GM21529 (cell line): ENCODE measurements at regions not wholly inside any gene's neighbourhood (a gene's known extent, or its start where the extent isn't known, plus 50 kb on each side); places are given as distances from the start of the nearest gene placed in this dataset.
"Not testable (repeated sequence)": the region's sequence is repeated elsewhere in the genome, so short reads cannot be mapped to it uniquely, and the experiment has no call there.

Experiments used
- ATAC-seq: cut with Tn5 transposase; IDR thresholded peaks from one replicate; pipeline ENCODE4 v1.9.1; 2021; ENCODE audit not compliant: unreplicated experiment

DNA sequence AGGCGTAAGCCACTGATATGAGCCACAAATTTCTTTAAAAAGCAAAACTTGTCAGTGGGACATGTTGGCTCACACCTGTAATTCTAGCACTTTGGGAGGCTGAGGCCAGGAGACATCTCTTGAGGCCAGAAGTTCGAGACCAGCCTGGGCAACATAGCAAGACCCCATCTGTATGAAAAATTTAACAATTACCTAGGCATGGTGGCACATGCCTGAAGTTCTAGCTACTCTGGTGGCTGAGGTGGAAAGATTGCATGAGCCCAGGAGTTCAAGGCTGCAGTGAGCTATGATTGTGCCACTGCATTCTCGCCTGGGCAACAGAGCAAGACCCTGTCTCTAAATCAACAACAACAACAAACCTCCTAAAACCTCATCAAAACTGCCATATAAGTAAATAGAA lies 147.6 kb upstream of the BARHL2 start:
- ATAC-seq, result no peak

DNA sequence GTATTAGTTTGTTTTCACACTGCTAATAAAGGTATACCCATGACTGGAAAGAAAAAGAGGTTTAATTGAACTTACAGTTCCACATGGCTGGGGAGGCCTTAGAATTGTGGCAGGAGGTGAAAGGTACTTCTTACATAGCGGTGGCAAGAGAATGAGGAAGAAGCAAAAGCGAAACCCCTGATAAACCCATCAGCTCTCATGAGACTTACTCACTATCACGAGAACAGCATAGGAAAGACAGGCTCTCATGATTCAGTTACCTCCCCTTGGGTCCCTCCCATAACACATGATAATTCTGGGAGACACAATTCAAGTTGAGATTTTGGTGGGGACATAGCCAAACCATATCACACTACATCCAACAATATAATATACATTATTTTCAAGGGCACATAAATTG lies 145.7 kb upstream of the BARHL2 start:
- no peak for ATAC-seq

DNA sequence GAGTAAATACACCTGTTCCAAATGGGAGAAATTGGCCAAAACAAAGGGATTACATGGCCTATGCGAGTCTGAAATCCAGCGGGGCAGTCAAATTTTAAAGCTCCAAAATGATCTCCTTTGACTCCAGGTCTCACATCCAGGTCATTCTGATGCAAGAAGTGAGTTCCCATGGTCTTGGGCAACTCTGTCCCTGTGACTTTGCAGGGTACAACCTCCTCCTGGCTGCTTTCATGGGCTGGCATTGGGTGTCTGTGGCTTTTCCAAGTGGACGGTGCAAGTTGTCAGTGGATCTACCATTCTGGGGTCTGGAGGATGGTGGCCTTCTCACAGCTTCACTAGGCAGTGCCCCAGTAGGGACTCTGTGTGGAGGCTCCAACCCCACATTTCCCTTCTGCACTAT lies 144.3 kb upstream of the BARHL2 start:
- not testable (repeated sequence) for ATAC-seq

DNA sequence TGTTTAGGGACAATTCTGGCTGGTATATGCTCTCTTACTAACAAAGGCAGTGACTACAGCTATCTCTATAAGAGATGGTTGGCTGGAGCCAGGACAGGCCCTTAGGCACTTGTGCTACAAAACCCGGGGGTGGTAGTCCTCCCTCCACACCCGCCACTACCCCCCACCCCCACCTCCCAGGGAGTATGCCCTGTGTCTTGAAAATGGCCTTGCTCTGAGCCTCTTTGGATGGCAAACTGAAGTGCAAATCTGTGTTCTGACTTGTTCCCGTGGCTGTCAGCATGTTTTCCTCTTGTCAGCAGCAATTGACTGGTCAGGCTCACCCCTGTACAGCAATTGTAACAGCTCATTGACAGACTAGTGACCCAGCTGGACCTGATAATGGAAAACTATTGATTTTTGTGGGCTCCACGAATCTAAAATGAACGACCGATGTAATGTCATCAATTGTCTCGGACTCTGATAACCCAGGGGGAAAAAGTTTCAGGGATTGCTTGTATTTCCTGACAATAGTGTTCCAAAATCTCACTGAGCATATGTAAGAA lies 139.4 kb upstream of the BARHL2 start:
- no peak for ATAC-seq

DNA sequence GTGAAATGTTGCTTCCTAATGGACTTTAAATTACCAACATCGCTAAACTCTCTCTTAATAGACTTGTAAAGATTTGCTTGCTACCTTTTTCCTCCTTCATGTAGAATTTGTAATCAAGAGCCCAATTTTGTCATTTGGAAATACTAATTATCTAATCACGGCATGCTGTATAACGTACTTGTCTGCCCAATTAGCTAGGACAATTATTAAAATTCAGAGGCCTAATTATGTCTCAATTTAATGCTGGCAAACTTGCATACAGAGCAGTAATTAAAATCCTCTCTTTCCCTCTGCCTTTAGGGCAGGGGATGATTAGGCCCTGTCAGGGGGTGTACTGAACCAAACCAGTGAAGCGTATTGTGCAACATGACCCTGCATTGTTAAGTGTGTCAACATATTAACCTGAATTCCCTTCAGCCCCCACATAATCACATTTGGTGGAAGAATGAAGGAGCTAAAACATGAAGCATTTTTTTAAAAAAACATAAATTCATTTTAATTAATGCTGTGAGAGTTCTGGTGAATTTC lies 137.4 kb upstream of the BARHL2 start:
- no peak for ATAC-seq

DNA sequence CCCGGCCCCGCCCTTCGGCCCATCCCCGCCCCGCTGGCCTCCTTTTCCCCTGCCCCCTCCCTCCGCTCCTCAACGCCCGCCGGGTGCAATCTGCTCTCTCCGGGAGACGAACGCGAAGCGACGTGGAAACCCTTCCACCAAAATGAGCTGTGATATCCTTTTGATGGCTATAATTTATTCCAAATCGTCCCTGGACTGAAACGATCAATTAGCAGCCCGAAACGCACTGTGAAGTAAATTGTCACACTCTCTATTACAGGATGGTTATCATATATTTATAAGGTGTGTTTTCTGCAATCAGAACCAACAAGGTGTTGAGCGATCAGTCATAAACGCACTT lies 134.6 kb upstream of the BARHL2 start:
- no peak for ATAC-seq

DNA sequence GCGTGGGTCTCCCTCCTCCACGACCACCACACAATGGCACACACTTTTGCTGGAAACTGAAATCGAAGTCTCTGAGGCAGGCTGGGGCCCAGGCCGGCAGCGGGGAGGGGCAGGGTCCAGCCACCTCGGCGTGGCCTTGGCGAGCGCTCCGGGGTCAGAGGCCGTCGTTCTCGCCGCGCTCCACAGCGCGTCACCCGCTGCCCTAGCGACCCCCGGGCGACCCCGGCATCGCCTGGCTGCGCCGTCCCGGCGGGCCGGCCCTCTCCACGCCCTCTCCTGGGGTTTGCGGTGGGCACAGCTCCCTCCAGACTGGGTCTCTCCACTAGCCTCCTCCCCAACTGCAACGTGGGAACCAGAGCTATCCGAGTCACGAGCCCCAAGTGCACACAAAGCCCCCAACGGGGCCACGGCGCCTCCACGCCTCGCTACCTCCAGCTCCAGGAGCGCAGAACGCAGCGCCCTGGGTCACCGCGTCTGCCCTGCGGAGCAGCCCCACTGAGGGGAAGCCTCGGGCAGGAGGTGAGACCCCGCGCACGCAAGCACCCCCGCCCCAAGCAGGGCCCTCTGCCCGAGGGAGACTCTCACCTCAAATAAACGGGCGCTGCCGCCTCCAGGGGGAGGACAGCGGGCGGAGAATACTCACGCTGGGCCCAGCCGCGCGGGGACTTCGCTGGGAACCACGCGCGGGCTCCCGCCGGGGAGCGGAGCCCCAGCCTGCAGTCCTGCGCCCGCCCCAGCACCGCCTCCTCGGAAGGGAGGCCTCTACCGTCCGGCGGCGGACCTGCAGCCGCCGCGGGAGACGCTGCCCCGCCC lies 134.0 kb upstream of the BARHL2 start:
- peak; percentile 98 for ATAC-seq

DNA sequence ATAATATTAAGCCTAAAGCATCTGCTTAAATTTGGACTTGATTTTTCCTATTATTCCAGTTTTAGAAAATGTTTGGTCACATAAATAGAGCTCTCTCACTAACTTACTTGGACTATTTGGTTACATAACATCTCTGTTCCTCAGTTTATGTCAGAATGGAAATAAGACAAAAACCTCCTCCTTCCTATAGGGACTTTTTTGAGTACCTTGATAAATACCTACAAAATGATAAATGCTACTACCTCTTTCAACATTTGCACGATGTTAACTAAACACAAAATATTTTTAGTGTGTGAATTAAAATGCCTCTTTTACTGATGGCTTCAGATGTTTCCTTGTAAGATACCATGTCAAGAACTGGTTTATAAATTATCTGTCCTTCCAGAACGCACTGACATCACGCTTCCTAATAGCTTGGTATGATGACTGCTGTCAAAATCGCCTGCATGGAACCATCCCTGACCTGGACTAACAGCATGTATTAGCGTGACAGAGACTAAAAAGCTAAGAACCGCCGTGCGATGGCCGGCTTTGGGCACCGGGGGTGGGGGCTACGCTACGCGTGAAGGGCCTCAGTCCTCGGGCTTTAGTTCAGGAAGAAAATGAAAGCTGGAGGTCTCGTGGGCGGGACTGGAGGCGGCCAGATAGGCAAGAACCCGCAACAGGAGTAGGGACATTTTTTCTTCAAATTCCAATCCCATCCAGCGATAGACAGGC lies 133.2 kb upstream of the BARHL2 start:
- no peak for ATAC-seq

DNA sequence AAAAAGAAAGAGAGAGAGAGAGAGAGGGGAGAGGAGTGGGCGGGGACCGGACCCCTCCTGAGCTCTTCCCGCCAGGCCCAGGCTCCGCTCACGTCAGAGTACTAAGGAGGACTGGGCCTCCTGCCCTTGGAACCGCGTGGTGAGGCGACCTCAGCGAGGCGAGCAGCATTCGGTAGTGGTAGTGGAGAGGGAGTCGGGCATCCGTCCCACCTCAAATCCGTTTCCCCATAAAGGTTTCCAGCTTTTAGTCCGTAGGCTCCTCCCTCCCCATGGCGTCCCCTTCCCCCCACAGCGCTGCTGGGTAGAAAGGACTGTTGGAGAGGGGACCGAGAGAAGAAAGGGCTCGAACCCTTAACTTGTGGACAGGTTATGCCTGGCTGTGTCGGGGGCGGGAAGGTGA lies 124.4 kb upstream of the BARHL2 start:
- no peak for ATAC-seq

DNA sequence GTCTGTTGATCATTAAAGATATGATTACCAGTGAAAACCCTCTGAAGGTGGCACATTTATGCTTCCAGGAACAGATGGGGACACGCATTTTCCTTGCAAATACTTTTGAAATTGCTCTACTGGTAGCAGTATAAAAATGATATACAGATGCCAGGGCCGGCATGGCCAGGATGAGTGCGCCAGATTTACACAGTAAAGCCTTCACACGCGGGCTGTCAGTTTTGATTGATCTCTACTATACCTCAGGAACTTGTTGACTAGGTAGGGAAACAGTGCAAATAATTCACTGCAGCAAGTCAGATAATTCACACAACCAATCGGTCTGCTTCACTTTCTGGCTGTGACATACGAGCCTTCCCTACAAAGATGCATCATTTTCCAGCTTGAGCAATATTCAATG lies 123.2 kb upstream of the BARHL2 start:
- no peak for ATAC-seq

DNA sequence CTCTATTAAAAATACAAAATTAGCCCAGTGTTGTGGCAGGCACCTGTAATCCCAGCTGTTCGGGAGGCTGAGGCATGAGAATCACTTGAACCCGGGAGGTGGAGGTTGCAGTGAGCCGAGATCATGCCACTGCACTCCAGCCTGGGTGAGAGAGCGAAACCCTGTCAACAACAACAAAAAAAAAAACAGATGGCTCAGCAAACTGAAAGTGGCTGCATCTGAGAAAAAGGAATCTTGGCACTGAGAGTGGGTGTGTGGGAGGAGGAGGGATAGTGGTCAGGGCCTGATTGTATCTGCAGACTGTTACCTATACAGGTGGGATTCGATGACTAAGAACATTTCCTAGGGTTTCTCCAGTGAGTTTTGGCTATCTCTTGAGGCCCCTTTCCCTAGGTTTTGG lies 122.2 kb upstream of the BARHL2 start:
- ATAC-seq, result no peak

DNA sequence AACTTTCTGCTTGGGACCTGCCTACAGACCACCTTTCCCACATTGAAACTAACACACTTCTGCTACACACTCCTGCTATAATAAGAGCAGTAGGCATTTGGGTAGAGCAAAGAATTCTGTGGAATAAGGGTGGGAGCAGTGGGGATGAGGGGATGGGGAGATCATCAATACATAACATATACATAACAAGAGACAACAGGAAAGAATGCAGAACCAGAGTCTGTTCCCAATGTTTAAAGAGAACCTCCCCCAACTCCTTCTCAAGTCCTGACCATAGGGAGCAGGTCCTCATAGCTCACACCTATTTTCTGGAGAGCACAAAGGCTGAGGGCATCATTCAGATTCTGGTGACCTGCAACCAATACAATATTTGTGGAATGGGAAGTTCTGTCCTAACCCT lies 121.6 kb upstream of the BARHL2 start:
- no peak for ATAC-seq

DNA sequence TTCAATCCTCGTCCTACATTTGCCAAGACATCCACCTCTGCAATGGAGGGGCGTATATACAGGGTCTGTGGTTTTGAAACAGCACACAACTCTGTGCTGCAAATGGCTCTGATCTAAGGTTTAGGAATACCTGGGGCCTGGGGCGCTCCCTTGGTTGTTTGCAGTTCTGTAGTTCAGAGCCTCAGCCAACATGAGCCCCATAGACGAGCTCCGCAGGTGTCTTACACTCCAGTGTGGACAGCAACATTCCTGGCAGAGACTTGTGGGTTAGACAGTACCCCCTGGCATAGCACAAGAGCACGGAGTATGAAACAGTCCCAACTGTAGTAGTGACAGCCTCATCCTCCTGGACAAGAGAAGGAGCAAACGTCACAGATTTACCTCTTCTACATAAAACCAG lies 120.3 kb upstream of the BARHL2 start:
- no peak for ATAC-seq

DNA sequence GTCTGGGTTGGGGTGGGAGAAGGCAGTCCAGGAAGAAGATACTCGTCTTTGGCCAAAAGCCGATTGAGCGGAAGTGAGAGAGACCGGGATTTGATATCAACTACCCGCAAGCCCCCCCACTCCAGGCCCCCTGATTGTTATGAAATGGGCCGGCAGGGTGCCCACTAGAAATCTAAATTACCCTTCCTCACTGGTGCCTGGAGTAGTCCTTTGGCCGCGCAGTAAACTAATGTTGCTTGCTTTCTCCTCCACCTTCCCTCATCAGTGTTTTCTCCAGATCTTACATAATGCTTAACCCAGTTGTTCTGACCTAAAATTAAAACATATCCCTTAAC lies 119.2 kb upstream of the BARHL2 start:
- no peak for ATAC-seq

DNA sequence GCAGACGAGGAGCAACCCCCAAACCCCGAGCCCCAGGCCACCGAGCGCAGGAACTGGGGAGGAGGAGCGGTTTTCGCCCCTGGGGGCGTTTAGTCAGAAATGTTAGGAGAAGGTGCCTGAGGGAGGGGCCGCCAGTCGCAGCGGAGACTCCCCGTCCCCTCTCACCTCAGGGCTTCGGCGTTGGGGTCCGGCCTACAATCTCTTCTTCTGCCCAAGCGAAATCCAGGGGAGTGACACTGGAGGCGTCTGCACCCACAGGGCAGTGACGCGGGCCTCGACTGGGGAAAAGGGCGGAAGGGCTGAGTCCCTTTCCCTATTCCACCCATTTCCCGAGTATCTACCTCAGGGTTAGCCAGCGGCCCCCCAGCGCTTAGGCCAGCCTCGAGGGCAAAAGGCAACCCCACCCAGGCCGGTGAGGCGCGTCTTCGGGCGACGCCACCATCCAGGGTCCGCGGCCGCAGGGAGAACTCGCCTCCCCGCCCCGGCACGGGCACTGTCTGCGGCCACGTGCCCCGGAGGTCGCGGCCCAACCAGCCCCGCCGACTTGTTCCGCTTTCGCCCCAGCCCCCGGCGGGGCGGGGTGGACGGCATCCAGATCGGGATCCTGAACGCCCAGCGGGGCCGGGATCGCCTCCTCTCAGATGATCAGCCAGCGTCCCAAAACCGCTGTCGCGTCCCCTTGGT lies 118.7 kb upstream of the BARHL2 start:
- no peak for ATAC-seq

DNA sequence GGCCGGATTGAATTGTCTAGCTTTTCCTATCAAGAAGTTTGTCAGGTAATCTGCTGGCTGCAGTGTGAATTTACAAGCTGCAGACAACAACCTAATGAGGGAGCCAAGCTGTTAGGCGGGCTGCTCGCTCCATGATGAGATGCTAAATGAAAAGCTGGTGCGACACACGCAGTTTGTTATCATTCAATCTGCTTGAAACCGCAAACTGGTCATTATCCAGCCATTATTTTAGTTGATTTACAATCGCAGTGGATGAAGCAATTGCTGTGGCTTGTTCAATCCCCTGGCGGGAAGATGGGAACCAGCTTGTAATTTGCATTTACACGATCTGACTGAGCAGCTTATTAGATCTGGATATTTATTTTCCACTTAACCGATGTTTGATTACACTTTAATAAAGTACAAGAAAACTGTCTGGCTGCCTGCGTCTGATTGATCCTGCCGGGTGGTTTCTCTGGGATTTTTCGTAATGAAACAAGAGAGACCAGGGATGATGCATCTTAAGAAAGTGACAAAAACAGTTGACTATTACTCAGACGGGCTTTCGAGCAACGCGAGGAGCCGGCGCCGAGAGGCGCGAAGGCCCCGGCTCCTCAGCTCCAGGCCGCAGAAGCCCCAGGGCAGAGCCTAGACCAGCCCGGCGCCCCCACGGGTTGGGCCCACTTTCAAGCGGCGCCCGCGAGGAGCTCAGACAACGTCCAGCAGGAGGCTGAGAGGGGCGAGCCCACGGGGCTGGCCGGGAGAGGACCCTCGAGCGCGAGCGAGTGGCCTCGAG lies 118.0 kb upstream of the BARHL2 start:
- ATAC-seq, result no peak

DNA sequence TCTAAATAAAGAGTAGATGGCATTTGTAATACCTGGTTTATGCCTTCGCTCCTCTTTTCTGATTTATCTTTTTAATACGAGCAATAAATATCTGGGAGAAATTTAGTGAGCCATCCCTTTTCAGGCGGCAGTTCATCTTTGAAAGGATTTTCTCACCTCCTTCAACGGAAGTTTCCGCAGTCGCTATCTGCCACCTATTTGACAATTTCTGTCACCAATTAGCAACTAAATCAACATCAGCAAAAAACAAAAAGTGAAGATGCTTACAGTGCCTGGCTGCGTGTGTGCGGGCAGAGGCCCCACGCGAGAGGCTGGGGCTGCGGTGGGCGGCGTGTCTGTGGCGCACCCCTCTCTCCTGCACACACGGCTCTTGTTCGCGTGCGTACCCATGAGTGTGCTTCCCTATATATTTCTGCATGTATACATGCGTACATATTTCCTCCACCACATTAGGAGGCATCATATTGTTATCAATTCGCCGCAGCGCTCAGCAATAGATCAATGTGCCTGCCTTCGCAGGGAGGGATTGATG lies 117.3 kb upstream of the BARHL2 start:
- no peak for ATAC-seq

DNA sequence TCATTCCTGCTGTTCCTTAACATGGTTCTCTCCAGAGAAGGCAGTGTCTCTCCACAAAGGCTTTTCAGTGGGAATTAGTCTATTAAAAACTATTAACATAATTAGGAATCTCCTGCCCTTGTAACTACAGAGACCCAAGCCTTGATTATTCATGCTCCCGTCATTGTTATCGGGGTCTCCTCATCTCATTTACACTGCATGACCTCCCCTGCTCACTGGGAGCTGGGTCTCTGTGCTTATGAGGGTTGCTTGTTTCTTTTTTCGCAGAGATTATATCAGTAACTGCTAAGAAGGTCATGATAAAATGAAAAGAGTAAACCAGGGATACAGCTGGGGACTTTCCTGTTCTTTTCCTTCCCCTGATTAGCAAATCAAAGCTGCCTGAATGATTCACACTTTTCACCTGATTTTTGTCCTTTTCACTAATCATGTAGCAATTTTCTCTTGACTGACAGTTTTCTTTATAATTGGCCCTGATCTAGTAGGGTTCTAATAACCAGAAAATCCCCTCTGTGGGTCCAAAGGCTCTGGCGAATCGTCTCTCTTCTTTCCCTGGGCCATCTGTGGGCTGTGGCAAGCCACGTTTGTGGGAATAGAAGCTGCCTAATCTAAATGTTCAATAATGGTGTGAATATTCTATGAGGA lies 116.5 kb upstream of the BARHL2 start:
- no peak for ATAC-seq

DNA sequence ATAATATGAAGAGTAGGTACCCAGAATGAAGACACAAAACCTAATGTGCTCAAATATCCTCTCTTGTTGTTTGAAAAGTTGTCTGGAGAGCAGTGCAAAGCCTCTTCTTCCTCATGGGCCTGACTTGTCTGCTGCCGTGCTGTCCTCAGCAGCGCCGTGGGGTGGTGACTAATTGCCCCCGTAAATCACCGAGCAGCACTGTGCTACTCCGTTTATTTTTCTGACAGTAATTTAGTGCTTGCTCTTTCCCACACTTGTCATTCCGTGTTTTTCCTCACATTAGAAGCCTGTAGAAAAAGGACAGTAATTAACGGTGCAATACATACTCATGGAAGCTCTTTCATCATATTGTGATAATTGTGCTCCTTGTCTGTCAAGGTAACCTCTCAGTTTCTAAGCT lies 114.8 kb upstream of the BARHL2 start:
- ATAC-seq, result no peak

DNA sequence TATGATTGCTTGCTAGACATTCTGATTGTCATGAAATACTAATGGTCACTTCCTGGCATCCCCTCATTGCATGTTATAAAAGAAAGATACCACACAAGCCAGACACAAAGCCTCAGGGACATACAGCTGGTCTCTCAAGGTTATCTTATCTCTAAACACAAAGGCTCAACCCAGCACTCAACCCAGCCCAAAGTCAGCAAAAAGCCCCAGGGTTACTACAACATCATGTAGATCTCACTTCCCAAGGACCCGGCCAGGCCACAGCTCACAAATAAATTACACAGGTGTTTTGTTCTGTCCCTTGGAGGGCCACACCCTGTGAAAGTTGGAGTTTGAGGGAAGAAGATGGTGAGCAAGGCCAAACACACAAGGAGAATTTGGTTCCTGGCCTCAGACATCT lies 109.7 kb upstream of the BARHL2 start:
- no peak for ATAC-seq
